GM23248 (cell line): ENCODE measurements at regions not wholly inside any gene's neighbourhood (a gene's known extent, or its start where the extent isn't known, plus 50 kb on each side); places are given as distances from the start of the nearest gene placed in this dataset.

Experiments
- DNase-seq: peaks from one replicate; pipeline ENCODE4 v3.0.0-alpha.2; 2015
- H2AFZ ChIP-seq: fragments of 200-600 bp; sonication (generic); 2 replicates; pipeline ENCODE4 v1.6.1; 2016; ENCODE audit warnings: antibody characterized with exemption
- H3F3A ChIP-seq: fragments of 200-600 bp; sonication (generic); 2 replicates; pipeline ENCODE4 v1.6.1; 2016; ENCODE audit warnings: mild to moderate bottlenecking, antibody characterized with exemption, mixed run types; ENCODE audit not compliant: insufficient read depth
- H3K27ac ChIP-seq: fragments of 200-600 bp; sonication (generic); 2 replicates; pipeline ENCODE4 v1.5.1; 2016; ENCODE audit warnings: mild to moderate bottlenecking
- H3K27me3 ChIP-seq: fragments of 200-600 bp; sonication (generic); replicated peaks from 2 replicates; pipeline ENCODE4 v1.6.1; 2016; ENCODE audit warnings: mild to moderate bottlenecking; ENCODE audit not compliant: insufficient read depth
- H3K36me3 ChIP-seq: fragments of 200-600 bp; sonication (generic); 2 replicates; pipeline ENCODE4 v1.6.1; 2016; ENCODE audit warnings: low read depth, mild to moderate bottlenecking
- H3K4me1 ChIP-seq: fragments of 200-600 bp; sonication (generic); 2 replicates; pipeline ENCODE4 v1.6.1; 2016; ENCODE audit warnings: mild to moderate bottlenecking; ENCODE audit not compliant: insufficient read depth
- H3K4me2 ChIP-seq: fragments of 200-600 bp; sonication (generic); one replicate; pipeline ENCODE4 v1.6.1; 2016; ENCODE audit warnings: mild to moderate bottlenecking; ENCODE audit not compliant: unreplicated experiment
- H3K4me3 ChIP-seq: fragments of 200-600 bp; sonication (generic); 2 replicates; pipeline ENCODE4 v1.5.1; 2016; ENCODE audit warnings: mild to moderate bottlenecking
- H3K79me2 ChIP-seq: fragments of 200-600 bp; sonication (generic); 2 replicates; pipeline ENCODE4 v1.6.1; 2016; ENCODE audit warnings: mild to moderate bottlenecking; ENCODE audit not compliant: insufficient read depth
- H3K9ac ChIP-seq: fragments of 200-600 bp; sonication (generic); 2 replicates; pipeline ENCODE4 v1.6.1; 2016; ENCODE audit warnings: mild to moderate bottlenecking
- H3K9me2 ChIP-seq: fragments of 200-600 bp; sonication (generic); 2 replicates; pipeline ENCODE4 v1.6.1; 2016; ENCODE audit warnings: mixed run types, mild to moderate bottlenecking, moderate library complexity; ENCODE audit not compliant: insufficient read depth
- H3K9me3 ChIP-seq: fragments of 200-600 bp; sonication (generic); one replicate; pipeline ENCODE4 v1.6.1; 2017; ENCODE audit warnings: low read depth
- H4K20me1 ChIP-seq: fragments of 200-600 bp; sonication (generic); 2 replicates; pipeline ENCODE4 v1.6.0; 2016; ENCODE audit not compliant: insufficient read depth
- EZH2 ChIP-seq: fragments of 200-600 bp; sonication (generic); IDR thresholded peaks from 2 replicates; pipeline ENCODE4 v1.6.1; 2018; ENCODE audit warnings: antibody characterized with exemption, mild to moderate bottlenecking; ENCODE audit not compliant: insufficient read depth, poor library complexity, severe bottlenecking
- EZH2phosphoT487 ChIP-seq: fragments of 200-600 bp; sonication (generic); IDR thresholded peaks from 2 replicates; pipeline ENCODE4 v1.6.1; 2018; ENCODE audit warnings: antibody characterized with exemption, moderate library complexity, mild to moderate bottlenecking, low read depth; ENCODE audit not compliant: insufficient read depth
- WGBS, 2 experiments: methylation state at CpG; one replicate each; pipeline ENCODE4 v1.1.6; 2015 to 2017; ENCODE audit warnings: low lambda C conversion rate in 2 of 2, low coverage in 1 of 2; ENCODE audit errors: missing lambda C conversion rate in 2 of 2; 5-methylcytosine and 5-hydroxymethylcytosine counted together
- in situ Hi-C: fragments of 300-500 bp; cut with MboI; formaldehyde crosslinking; loops from 2 replicates; pipeline ENCODE4 v1.15.0; 2020

DNA sequence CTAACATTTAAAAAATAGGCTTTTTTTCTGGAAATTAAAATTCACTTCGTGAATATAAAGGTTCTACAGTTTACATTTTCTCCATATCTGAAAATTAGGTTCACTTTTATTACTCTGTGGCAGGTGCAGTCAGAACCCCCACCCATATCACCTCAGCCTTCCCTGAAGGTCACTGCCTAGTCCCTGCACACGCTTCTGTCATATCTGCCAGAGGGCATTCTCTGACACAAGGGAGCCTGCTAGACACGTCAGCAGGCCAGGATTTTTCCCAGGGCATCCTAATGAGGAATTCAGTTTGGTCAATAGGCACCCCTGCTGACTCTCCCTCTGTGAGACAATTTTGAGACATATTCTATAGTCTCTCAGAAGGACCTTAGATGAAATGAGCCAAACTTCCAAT lies 475.7 kb upstream of the PKDCC start:
- DNase-seq: no peak
- Histone ChIP-seq H3K27ac (no peak overlapping the region), H3K27me3 (no peaks in the 10 kb centered on the region), H4K20me1 (no peaks in the 10 kb centered on the region), H3F3A (no peaks in the 10 kb centered on the region), H3K4me1 (no peaks in the 10 kb centered on the region), H3K4me2 (no peak overlapping the region), H3K9me3 (no peaks in the 10 kb centered on the region), H3K36me3 (no peaks in the 10 kb centered on the region), H3K79me2 (no peaks in the 10 kb centered on the region), H3K9me2 (no peaks in the 10 kb centered on the region), H3K4me3 (no peak overlapping the region), H2AFZ (no peak overlapping the region), H3K9ac (no peak overlapping the region)
- in situ Hi-C loops: no loop called here
- TF ChIP-seq EZH2: no peak
- no peak for TF ChIP-seq EZH2phosphoT487
- WGBS, 2 experiments: 19 to 23% methylated on average over 3 of the region's 3 CpGs

DNA sequence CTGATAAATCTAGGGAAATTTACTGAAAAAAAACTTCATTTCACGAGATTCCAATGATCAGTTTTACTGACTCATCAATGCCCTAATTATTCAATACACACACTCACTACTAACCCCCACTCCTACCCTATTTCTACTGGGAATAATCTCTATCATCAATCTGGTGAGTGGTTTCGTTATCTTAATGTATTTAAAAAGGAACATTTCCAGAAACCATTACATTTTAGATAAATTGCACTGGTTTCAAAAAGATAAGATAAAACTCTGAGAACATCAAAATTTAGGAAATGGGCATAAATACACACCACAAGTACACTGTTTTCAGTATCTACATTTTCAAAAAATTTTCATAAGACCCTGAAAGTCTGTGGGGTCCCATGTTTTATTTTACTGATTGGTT lies 471.4 kb upstream of the PKDCC start:
- H3F3A ChIP-seq: no peaks in the 10 kb centered on the region
- H3K9me2 ChIP-seq: no peaks in the 10 kb centered on the region
- in situ Hi-C loops: no loop called here
- no peak overlapping the region for H3K9ac ChIP-seq
- WGBS, 2 experiments: 12 to 20% methylated on average over 2 of the region's 2 CpGs
- no peaks in the 10 kb centered on the region for H3K4me1 ChIP-seq
- TF ChIP-seq EZH2: no peak
- no peak for TF ChIP-seq EZH2phosphoT487
- no peak overlapping the region for H3K4me2 ChIP-seq
- no peaks in the 10 kb centered on the region for H3K9me3 ChIP-seq
- H3K27ac ChIP-seq: no peak overlapping the region
- no peaks in the 10 kb centered on the region for H3K79me2 ChIP-seq
- H4K20me1 ChIP-seq: no peaks in the 10 kb centered on the region
- no peaks in the 10 kb centered on the region for H3K36me3 ChIP-seq
- H3K27me3 ChIP-seq: no peaks in the 10 kb centered on the region
- DNase-seq: no peak
- H3K4me3 ChIP-seq: no peak overlapping the region
- H2AFZ ChIP-seq: no peak overlapping the region

DNA sequence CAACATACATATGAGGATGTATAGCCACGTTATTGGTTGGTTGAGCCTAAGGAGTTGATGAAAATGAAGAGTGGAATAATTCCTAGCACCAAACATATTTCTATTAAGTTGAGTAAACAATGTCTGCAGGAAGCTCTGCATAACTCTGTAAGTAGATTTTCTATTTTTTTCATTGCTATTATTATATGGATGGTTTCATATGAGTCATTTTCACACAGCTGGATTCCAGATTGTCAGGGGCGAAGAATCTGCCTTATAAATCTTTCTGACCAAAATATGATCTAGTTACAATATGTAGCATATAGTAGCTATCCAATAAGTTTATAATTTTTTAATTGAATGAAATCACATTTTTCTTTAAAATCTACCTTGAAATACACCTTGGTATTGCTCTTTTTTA lies 468.0 kb upstream of the PKDCC start:
- H4K20me1 ChIP-seq: no peaks in the 10 kb centered on the region
- no peak overlapping the region for H3K27ac ChIP-seq
- H3K4me2 ChIP-seq: no peak overlapping the region
- no peak overlapping the region for H2AFZ ChIP-seq
- DNase-seq: no peak
- 15 to 29% methylated on average over 2 of the region's 2 CpGs for WGBS, 2 experiments
- H3K79me2 ChIP-seq: no peaks in the 10 kb centered on the region
- no peaks in the 10 kb centered on the region for H3F3A ChIP-seq
- H3K4me3 ChIP-seq: no peak overlapping the region
- TF ChIP-seq EZH2phosphoT487: no peak
- TF ChIP-seq EZH2: no peak
- in situ Hi-C loops: no loop called here
- H3K4me1 ChIP-seq: no peaks in the 10 kb centered on the region
- no peaks in the 10 kb centered on the region for H3K9me3 ChIP-seq
- no peak overlapping the region for H3K9ac ChIP-seq
- H3K27me3 ChIP-seq: no peaks in the 10 kb centered on the region
- no peaks in the 10 kb centered on the region for H3K9me2 ChIP-seq
- no peaks in the 10 kb centered on the region for H3K36me3 ChIP-seq

DNA sequence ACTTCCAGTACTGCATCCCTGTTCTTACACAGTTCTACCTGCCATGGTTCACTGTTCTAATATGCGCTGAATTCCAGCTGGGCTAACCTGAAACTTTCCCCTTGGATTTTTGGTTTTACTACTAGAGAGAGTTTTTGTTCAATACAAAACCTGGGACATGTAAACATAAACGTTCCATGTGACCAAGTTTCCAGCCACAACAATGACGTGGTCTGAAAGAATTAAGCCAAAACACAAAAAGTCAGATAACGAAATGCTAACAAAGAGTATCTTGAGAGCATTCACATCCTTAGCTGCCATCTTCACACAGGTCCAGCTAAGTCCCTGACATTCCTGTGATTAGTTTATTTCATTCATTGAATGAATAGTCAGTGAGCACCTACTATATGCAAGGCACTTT lies 467.0 kb upstream of the PKDCC start:
- no peak for DNase-seq
- in situ Hi-C loops: no loop called here

DNA sequence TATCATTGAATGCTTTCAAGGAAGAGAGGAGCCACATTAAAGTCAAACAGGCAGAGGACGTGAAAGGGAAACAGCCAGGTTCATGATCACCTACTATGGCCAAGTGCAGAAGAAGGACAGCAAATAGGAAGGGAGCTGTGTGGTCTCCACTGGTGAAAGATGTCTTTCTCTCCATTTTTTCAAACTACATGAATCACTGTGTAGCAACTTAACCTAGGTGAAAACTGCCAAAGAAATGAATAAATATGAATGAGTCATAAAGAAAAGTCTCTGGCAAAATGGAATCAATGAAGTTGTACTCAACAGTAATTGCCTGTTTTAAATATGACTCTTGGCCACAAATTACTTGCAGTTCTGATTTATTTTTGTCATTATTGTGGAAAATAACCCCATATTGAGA lies 452.6 kb upstream of the PKDCC start:
- no peak overlapping the region for H2AFZ ChIP-seq
- 26 to 31% methylated on average over 1 of the region's 1 CpG for WGBS, 2 experiments
- no peak overlapping the region for H3K4me3 ChIP-seq
- H3K79me2 ChIP-seq: no peaks in the 10 kb centered on the region
- H3K36me3 ChIP-seq: no peaks in the 10 kb centered on the region
- H3K27ac ChIP-seq: no peak overlapping the region
- no peaks in the 10 kb centered on the region for H4K20me1 ChIP-seq
- no peak overlapping the region for H3K4me2 ChIP-seq
- no peaks in the 10 kb centered on the region for H3K9me3 ChIP-seq
- no peaks in the 10 kb centered on the region for H3F3A ChIP-seq
- DNase-seq: peak; percentile 29
- TF ChIP-seq EZH2phosphoT487 (no peak), EZH2 (no peak)
- no peaks in the 10 kb centered on the region for H3K27me3 ChIP-seq
- H3K9me2 ChIP-seq: no peaks in the 10 kb centered on the region
- H3K4me1 ChIP-seq: no peaks in the 10 kb centered on the region
- no peak overlapping the region for H3K9ac ChIP-seq
- in situ Hi-C loops: no loop called here

More for the DNA sequence above, 467.0 kb upstream of the PKDCC start:
- Histone ChIP-seq H3K9me3 (no peaks in the 10 kb centered on the region), H3K9me2 (no peaks in the 10 kb centered on the region), H4K20me1 (no peaks in the 10 kb centered on the region), H3K4me2 (no peak overlapping the region), H3F3A (no peaks in the 10 kb centered on the region), H3K79me2 (no peaks in the 10 kb centered on the region), H3K4me1 (no peaks in the 10 kb centered on the region), H3K27ac (no peak overlapping the region), H3K36me3 (no peaks in the 10 kb centered on the region), H3K27me3 (no peaks in the 10 kb centered on the region), H3K4me3 (no peak overlapping the region), H3K9ac (no peak overlapping the region), H2AFZ (no peak overlapping the region)
- 29 to 32% methylated on average over 4 of the region's 4 CpGs for WGBS, 2 experiments
- no peak for TF ChIP-seq EZH2
- no peak for TF ChIP-seq EZH2phosphoT487
